DND-41 (cell line): ENCODE measurements at regions not wholly inside any gene's neighbourhood (a gene's known extent, or its start where the extent isn't known, plus 50 kb on each side); places are given as distances from the start of the nearest gene placed in this dataset.

Experiments
- ATAC-seq: fragments of 200-7000 bp; cut with Tn5 transposase; 3 replicates; pipeline ENCODE4 v1.9.1; 2021; ENCODE audit warnings: low read depth; ENCODE audit not compliant: insufficient read depth
- DNase-seq: peaks from one replicate; pipeline ENCODE4 v3.0.0-alpha.2; 2020
- H2AFZ ChIP-seq: 2 replicates; pipeline ENCODE4 v1.6.0; 2012; ENCODE audit warnings: low read depth, low read length
- H3K27ac ChIP-seq: 2 replicates; pipeline ENCODE4 v1.5.1; 2012; ENCODE audit warnings: low read length, inconsistent platforms
- H3K27me3 ChIP-seq: fragments of 200-600 bp; sonication (generic); 2 replicates; pipeline ENCODE4 v1.6.0; 2012; ENCODE audit warnings: low read length, mild to moderate bottlenecking, inconsistent platforms; ENCODE audit not compliant: insufficient read depth, poor library complexity
- H3K36me3 ChIP-seq: 2 replicates; pipeline ENCODE4 v1.5.1; 2012; ENCODE audit warnings: low read length, inconsistent platforms; ENCODE audit not compliant: insufficient read depth
- H3K4me1 ChIP-seq: 2 replicates; pipeline ENCODE4 v1.5.1; 2012; ENCODE audit warnings: mild to moderate bottlenecking, low read length; ENCODE audit not compliant: insufficient read depth
- H3K4me2 ChIP-seq: 2 replicates; pipeline ENCODE4 v1.6.0; 2012; ENCODE audit warnings: mild to moderate bottlenecking, moderate library complexity, low read length, inconsistent platforms; ENCODE audit not compliant: insufficient read depth
- H3K4me3 ChIP-seq, 2 experiments: fragments of 200-600 bp in 1 of 2; shearing (Covaris generic) in 1 of 2; 2 replicates each; pipeline ENCODE4 v1.5.1; 2012 to 2016; ENCODE audit warnings: inconsistent platforms in 2 of 2, low read length in 2 of 2, mild to moderate bottlenecking in 2 of 2, low read depth in 1 of 2, moderate library complexity in 1 of 2
- H3K79me2 ChIP-seq: 2 replicates; pipeline ENCODE4 v1.6.0; 2012; ENCODE audit warnings: low read length, inconsistent platforms; ENCODE audit not compliant: insufficient read depth
- H3K9ac ChIP-seq: 2 replicates; pipeline ENCODE4 v1.6.0; 2012; ENCODE audit warnings: low read depth, mild to moderate bottlenecking, inconsistent platforms, low read length, moderate library complexity
- H3K9me3 ChIP-seq: 2 replicates; pipeline ENCODE4 v1.5.1; 2012; ENCODE audit warnings: low read length, moderate library complexity, mild to moderate bottlenecking, inconsistent platforms; ENCODE audit not compliant: insufficient read depth, severe bottlenecking
- H4K20me1 ChIP-seq: 2 replicates; pipeline ENCODE4 v1.6.0; 2012; ENCODE audit warnings: low read length; ENCODE audit not compliant: insufficient read depth
- EZH2 ChIP-seq: IDR thresholded peaks from 3 replicates; pipeline ENCODE4 v1.6.1; 2012; ENCODE audit warnings: borderline replicate concordance, low read depth, mild to moderate bottlenecking, moderate library complexity, low read length, inconsistent platforms; ENCODE audit not compliant: severe bottlenecking
- TF ChIP-seq, protein P1 (sequence below): IDR thresholded peaks from 2 replicates; pipeline ENCODE4 v1.5.1; 2012; ENCODE audit warnings: borderline replicate concordance, low read length, moderate library complexity, mild to moderate bottlenecking; ENCODE audit not compliant: poor library complexity, severe bottlenecking; ENCODE audit errors: extremely low read depth

GRCh38 chr1:38456531-38456876 lies 403.1 kb downstream of the RRAGC start:
- no peak overlapping the region for H3K27ac ChIP-seq
- no peak overlapping the region for H2AFZ ChIP-seq
- H3K27me3 ChIP-seq = no peaks in the 10 kb centered on the region
- no peak overlapping the region for H3K4me2 ChIP-seq
- H3K9me3 ChIP-seq = no peaks in the 10 kb centered on the region
- H4K20me1 ChIP-seq = no peaks in the 10 kb centered on the region
- DNase-seq (no peak), ATAC-seq (no peak)
- no peak overlapping the region for H3K4me3 ChIP-seq
- H3K36me3 ChIP-seq = no peaks in the 10 kb centered on the region
- TF ChIP-seq, protein P1, sequence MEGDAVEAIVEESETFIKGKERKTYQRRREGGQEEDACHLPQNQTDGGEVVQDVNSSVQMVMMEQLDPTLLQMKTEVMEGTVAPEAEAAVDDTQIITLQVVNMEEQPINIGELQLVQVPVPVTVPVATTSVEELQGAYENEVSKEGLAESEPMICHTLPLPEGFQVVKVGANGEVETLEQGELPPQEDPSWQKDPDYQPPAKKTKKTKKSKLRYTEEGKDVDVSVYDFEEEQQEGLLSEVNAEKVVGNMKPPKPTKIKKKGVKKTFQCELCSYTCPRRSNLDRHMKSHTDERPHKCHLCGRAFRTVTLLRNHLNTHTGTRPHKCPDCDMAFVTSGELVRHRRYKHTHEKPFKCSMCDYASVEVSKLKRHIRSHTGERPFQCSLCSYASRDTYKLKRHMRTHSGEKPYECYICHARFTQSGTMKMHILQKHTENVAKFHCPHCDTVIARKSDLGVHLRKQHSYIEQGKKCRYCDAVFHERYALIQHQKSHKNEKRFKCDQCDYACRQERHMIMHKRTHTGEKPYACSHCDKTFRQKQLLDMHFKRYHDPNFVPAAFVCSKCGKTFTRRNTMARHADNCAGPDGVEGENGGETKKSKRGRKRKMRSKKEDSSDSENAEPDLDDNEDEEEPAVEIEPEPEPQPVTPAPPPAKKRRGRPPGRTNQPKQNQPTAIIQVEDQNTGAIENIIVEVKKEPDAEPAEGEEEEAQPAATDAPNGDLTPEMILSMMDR = no peak
- no peak for TF ChIP-seq EZH2
- H3K9ac ChIP-seq = no peak overlapping the region
- H3K79me2 ChIP-seq = no peaks in the 10 kb centered on the region
- H3K4me1 ChIP-seq = no peaks in the 10 kb centered on the region

DNA sequence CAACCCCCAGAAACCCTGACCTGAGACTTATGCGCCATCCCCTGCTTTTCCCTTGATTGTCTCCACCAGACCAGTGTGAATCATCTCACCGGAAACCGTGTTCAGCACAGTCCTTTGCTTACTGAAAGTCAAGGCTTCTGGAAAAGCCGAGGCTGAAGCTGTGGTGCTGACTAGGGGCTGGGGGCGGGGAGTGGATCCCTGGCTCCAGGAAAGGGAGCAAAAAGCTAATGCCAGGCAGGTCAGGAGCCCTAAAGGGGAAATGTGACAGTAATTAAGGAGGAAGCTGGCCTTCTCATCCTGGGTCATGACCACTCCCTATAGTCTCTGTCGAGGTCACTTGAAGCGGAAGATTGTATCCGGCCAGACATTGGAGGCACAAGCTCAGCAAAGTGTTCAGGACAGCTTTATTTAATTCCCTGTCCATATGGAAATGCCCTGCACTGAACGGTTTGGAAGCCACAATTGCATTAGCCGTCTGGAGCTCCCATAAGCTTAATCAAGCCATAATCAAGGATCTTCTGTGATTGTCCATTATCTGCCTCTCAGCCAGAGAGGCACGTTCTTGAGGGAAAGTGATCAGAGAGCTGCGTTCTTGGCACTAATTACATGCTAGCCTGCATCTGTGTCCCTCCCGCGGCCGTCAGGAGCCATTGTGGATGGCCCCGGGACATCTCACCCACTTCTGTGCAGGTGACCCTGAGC lies 403.6 kb downstream of the RRAGC start:
- Histone ChIP-seq H3K27ac (no peak overlapping the region), H3K4me2 (no peak overlapping the region), H3K4me3 (no peak overlapping the region), H3K36me3 (no peaks in the 10 kb centered on the region), H3K79me2 (no peaks in the 10 kb centered on the region), H4K20me1 (no peaks in the 10 kb centered on the region), H2AFZ (no peak overlapping the region), H3K4me1 (no peaks in the 10 kb centered on the region), H3K9me3 (no peaks in the 10 kb centered on the region), H3K27me3 (peaks cover 2% of the 10 kb centered on the region), H3K9ac (no peak overlapping the region)
- DNase-seq = no peak
- no peak for ATAC-seq
- TF ChIP-seq, protein P1 = no peak
- no peak for TF ChIP-seq EZH2

DNA sequence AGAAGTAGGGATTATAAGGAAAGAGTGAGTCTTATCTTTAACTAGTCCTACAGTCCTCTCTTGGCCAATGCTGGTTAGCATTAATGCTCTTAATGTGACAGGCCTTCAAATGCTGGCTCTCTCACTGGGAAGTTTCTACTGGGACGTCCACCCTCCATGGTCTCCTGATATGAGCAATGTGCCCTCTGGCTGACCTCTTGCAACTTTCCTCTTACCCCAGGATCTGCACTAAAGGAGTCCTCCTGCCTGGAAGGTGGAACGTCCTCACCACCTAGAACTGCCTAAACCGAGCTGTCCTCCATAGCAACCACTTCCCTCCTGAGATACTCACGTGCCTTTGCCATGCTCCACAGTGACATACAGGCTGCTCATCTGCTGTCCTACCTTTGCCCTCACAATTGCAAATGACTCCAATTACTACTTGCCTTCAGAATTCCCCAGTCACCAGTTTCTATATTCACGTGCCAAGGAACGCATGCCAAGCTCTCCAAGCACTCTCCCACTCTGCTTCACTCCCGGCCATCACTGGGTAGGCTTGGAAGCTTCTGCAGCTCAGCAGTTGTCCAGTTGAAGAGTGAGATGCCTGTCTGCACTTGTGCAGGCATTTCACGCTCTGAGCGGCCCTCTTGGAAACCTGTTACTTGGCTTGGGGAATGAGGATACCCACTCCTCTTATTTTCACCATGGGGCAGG lies 404.7 kb downstream of the RRAGC start:
- ATAC-seq (no peak), DNase-seq (no peak)
- Histone ChIP-seq H3K4me2 (no peak overlapping the region), H3K79me2 (no peaks in the 10 kb centered on the region), H3K27ac (no peak overlapping the region), H3K4me3 (no peak overlapping the region), H3K27me3 (peaks cover 5% of the 10 kb centered on the region), H4K20me1 (no peaks in the 10 kb centered on the region), H3K36me3 (no peaks in the 10 kb centered on the region), H3K4me1 (no peaks in the 10 kb centered on the region), H3K9ac (no peak overlapping the region), H3K9me3 (no peaks in the 10 kb centered on the region), H2AFZ (no peak overlapping the region)
- TF ChIP-seq EZH2 = no peak
- TF ChIP-seq, protein P1 = no peak
